GM23338 (cell line): ENCODE measurements at regions not wholly inside any gene's neighbourhood (a gene's known extent, or its start where the extent isn't known, plus 50 kb on each side); places are given as distances from the start of the nearest gene placed in this dataset.

Source experiments
- ATAC-seq: fragments of 200-7000 bp; cut with Tn5 transposase; 3 replicates; pipeline ENCODE4 v1.9.1; 2020
- DNase-seq: peaks from one replicate; pipeline ENCODE4 v3.0.0-alpha.2; 2015; ENCODE audit warnings: low spot score
- H2AFZ ChIP-seq: fragments of 200-600 bp; sonication (generic); 2 replicates; pipeline ENCODE4 v1.8.0; 2016; ENCODE audit warnings: antibody characterized with exemption, mild to moderate bottlenecking, moderate library complexity
- H3F3A ChIP-seq: fragments of 200-600 bp; sonication (generic); replicated peaks from 2 replicates; pipeline ENCODE4 v1.8.0; 2017; ENCODE audit warnings: antibody characterized with exemption, mixed run types, low read depth
- H3K27ac ChIP-seq: fragments of 200-600 bp; sonication (generic); 2 replicates; pipeline ENCODE4 v1.6.1; 2016; ENCODE audit warnings: low read depth
- H3K27me3 ChIP-seq: fragments of 200-600 bp; sonication (generic); 2 replicates; pipeline ENCODE4 v1.8.0; 2016; ENCODE audit warnings: mild to moderate bottlenecking, mixed run types, moderate library complexity; ENCODE audit not compliant: insufficient read depth
- H3K36me3 ChIP-seq: fragments of 200-600 bp; sonication (generic); 2 replicates; pipeline ENCODE4 v1.8.0; 2016; ENCODE audit warnings: mild to moderate bottlenecking; ENCODE audit not compliant: insufficient read depth
- H3K4me1 ChIP-seq: fragments of 200-600 bp; sonication (generic); 2 replicates; pipeline ENCODE4 v1.8.0; 2016; ENCODE audit warnings: mild to moderate bottlenecking, moderate library complexity; ENCODE audit not compliant: insufficient read depth
- H3K4me2 ChIP-seq: fragments of 200-600 bp; sonication (generic); 2 replicates; pipeline ENCODE4 v1.7.1; 2017; ENCODE audit warnings: mixed run types
- H3K4me3 ChIP-seq: fragments of 200-600 bp; sonication (generic); 2 replicates; pipeline ENCODE4 v1.6.1; 2016; ENCODE audit warnings: mixed run types
- H3K79me2 ChIP-seq: fragments of 200-600 bp; sonication (generic); replicated peaks from 2 replicates; pipeline ENCODE4 v1.8.0; 2017; ENCODE audit warnings: mild to moderate bottlenecking; ENCODE audit not compliant: insufficient read depth
- H3K9me2 ChIP-seq: fragments of 200-600 bp; sonication (generic); 2 replicates; pipeline ENCODE4 v1.8.0; 2017; ENCODE audit not compliant: insufficient read depth
- H4K20me1 ChIP-seq: fragments of 200-600 bp; sonication (generic); replicated peaks from 2 replicates; pipeline ENCODE4 v1.8.0; 2017; ENCODE audit warnings: mild to moderate bottlenecking; ENCODE audit not compliant: insufficient read depth
- H3K27ac Mint-ChIP-seq: 2 replicates; pipeline ENCODE4 v1.8.0; 2020; ENCODE audit warnings: inconsistent platforms, mild to moderate bottlenecking, moderate library complexity, mixed read lengths
- H3K27me3 Mint-ChIP-seq: 3 replicates; pipeline ENCODE4 v1.8.0; 2022; ENCODE audit warnings: low read depth, mild to moderate bottlenecking, moderate library complexity, mixed read lengths, inconsistent platforms; ENCODE audit not compliant: insufficient read depth, poor library complexity
- H3K36me3 Mint-ChIP-seq: 3 replicates; pipeline ENCODE4 v1.8.0; 2021; ENCODE audit warnings: low read depth, mild to moderate bottlenecking, inconsistent platforms, moderate library complexity, mixed read lengths
- H3K4me1 Mint-ChIP-seq: 3 replicates; pipeline ENCODE4 v1.8.0; 2020; ENCODE audit warnings: mild to moderate bottlenecking, inconsistent platforms, mixed read lengths
- H3K4me3 Mint-ChIP-seq: 3 replicates; pipeline ENCODE4 v1.8.0; 2021; ENCODE audit warnings: moderate library complexity, mild to moderate bottlenecking, inconsistent platforms, mixed read lengths
- H3K9me3 Mint-ChIP-seq: 3 replicates; pipeline ENCODE4 v1.8.0; 2020; ENCODE audit warnings: moderate library complexity, mild to moderate bottlenecking, inconsistent platforms, mixed read lengths
- CREB1 ChIP-seq: fragments of 250-450 bp; sonication (Bioruptor Pico); IDR thresholded peaks from 2 replicates; pipeline ENCODE4 v1.5.0; 2020; ENCODE audit warnings: low read depth, mild to moderate bottlenecking, moderate library complexity
- CTCF ChIP-seq, 2 experiments: fragments of 200-600 bp in 1 of 2; sonication (generic) in 1 of 2; conservative IDR thresholded peaks; 2 replicates each; pipeline versions ENCODE4 v1.5.1 to v1.6.1; 2016 to 2017; ENCODE audit warnings: antibody characterized with exemption in 2 of 2, low read depth in 2 of 2, mild to moderate bottlenecking in 2 of 2, moderate library complexity in 1 of 2
- ETS1 ChIP-seq: IDR thresholded peaks from 2 replicates; pipeline ENCODE4 v1.6.1; 2016; ENCODE audit warnings: antibody characterized with exemption
- EZH2 ChIP-seq: fragments of 200-600 bp; sonication (generic); IDR thresholded peaks from one replicate; pipeline ENCODE4 v1.8.0; 2017; ENCODE audit warnings: antibody characterized with exemption, mild to moderate bottlenecking, low read depth; ENCODE audit not compliant: unreplicated experiment
- EZH2phosphoT487 ChIP-seq: fragments of 200-600 bp; sonication (generic); IDR thresholded peaks from one replicate; pipeline ENCODE4 v1.8.1; 2018; ENCODE audit warnings: antibody characterized with exemption; ENCODE audit not compliant: unreplicated experiment
- JUNB ChIP-seq: IDR thresholded peaks from one replicate; pipeline ENCODE4 v1.6.1; 2016; ENCODE audit warnings: antibody characterized with exemption; ENCODE audit not compliant: unreplicated experiment
- NANOG ChIP-seq: IDR thresholded peaks from 2 replicates; pipeline ENCODE4 v1.6.1; 2016; ENCODE audit warnings: antibody characterized with exemption, borderline replicate concordance
- POLR2AphosphoS5 ChIP-seq: IDR thresholded peaks from 2 replicates; pipeline ENCODE4 v1.6.1; 2016; ENCODE audit warnings: antibody characterized with exemption, low read depth
- REST ChIP-seq: IDR thresholded peaks from one replicate; pipeline ENCODE4 v1.6.1; 2018; ENCODE audit warnings: antibody characterized with exemption; ENCODE audit not compliant: unreplicated experiment
- STAT1 ChIP-seq: IDR thresholded peaks from one replicate; pipeline ENCODE4 v1.6.1; 2016; ENCODE audit warnings: antibody characterized with exemption; ENCODE audit not compliant: unreplicated experiment
- ZNF114 ChIP-seq: fragments of 250-450 bp; sonication (Bioruptor Pico); IDR thresholded peaks from 2 replicates; pipeline ENCODE4 v1.5.0; 2020; ENCODE audit warnings: mild to moderate bottlenecking, moderate library complexity
- ZNF331 ChIP-seq: fragments of 250-450 bp; sonication (Bioruptor Pico); IDR thresholded peaks from 2 replicates; pipeline ENCODE4 v1.5.0; 2020; ENCODE audit warnings: low read depth, mild to moderate bottlenecking, moderate library complexity
- ZNF462 ChIP-seq: fragments of 250-450 bp; sonication (Bioruptor Pico); IDR thresholded peaks from 2 replicates; pipeline ENCODE4 v1.5.0; 2020; ENCODE audit warnings: mild to moderate bottlenecking, moderate library complexity

- no peaks in the 10 kb centered on the region for H3K36me3 ChIP-seq
- H3K4me1 ChIP-seq = peaks cover 4% of the 10 kb centered on the region; the same call in 1 of the 2 replicates
- DNase-seq (no peak), ATAC-seq (no peak)
- no peaks in the 10 kb centered on the region for H4K20me1 ChIP-seq
- no peak overlapping the region for H3K4me2 ChIP-seq
- no peak overlapping the region for H3K27ac ChIP-seq
- no peaks in the 10 kb centered on the region for H3K27me3 ChIP-seq
- no peaks in the 10 kb centered on the region for H3K79me2 ChIP-seq
- Mint-ChIP-seq H3K27me3 (no peaks in the 10 kb centered on the region), H3K4me1 (peaks cover 8% of the 10 kb centered on the region; the same call in 2 of the 3 replicates), H3K4me3 (no peak overlapping the region), H3K9me3 (no peaks in the 10 kb centered on the region), H3K27ac (no peak overlapping the region), H3K36me3 (no peaks in the 10 kb centered on the region)
- no peaks in the 10 kb centered on the region for H3K9me2 ChIP-seq
- H3K4me3 ChIP-seq = no peak overlapping the region
- H2AFZ ChIP-seq = peak overlapping the region; percentile 64
- TF ChIP-seq POLR2AphosphoS5 (no peak), JUNB (no peak), NANOG (no peak), STAT1 (no peak), ZNF462 (CRISPR knock-in tag) (no peak), EZH2 (no peak), EZH2phosphoT487 (no peak), ZNF331 (no peak), ZNF114 (CRISPR knock-in tag) (no peak), CREB1 (no peak), ETS1 (no peak), CTCF (conservative IDR thresholded peaks at IDR 0.05; ENCODE audit: low read depth in 2 of 2) (no peak), REST (no peak)
- H3F3A ChIP-seq = no peaks in the 10 kb centered on the region
These were observed 152.3 kb downstream of the SLC6A15 start for GRCh38 chr12:84760091-84760865.
